ENCODE measurements at regions not wholly inside any gene's neighbourhood (a gene's known extent, or its start where the extent isn't known, plus 50 kb on each side); places are given as distances from the start of the nearest gene placed in this dataset.

DNA sequence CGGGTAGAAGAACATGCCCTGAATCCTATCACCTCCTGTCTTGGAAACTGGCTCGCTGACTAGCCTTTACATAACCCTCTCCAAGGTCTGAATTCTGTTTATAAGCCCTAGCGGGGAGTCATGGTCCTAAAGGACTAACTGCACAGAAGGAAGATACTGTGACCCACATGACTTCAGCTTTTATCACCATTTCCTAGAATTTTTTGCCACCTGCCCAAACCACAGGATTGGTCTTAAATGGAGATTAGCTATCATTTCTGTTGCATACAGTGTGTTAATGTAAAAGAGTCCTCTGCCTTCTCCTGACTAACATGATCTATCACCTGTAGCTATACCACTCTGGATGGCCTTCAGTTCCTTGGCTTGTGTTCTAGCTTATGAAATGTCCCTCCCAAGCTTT lies 319.2 kb downstream of the DUSP6 start:
- H3K4me3 ChIP-seq (ENCODE audit: low read length): no peak overlapping the region
- no peaks in the 10 kb centered on the region for H3K79me2 ChIP-seq (replicated peaks; ENCODE audit: insufficient read depth, low read length)
- no peaks in the 10 kb centered on the region for H3K9me3 ChIP-seq (ENCODE audit: low read length)
- H3K27me3 ChIP-seq (ENCODE audit: insufficient read depth, low read depth, low read length): no peaks in the 10 kb centered on the region
- H3K36me3 ChIP-seq (ENCODE audit: insufficient read depth, low read length): no peaks in the 10 kb centered on the region
- no peak overlapping the region for H3K9ac ChIP-seq (ENCODE audit: low read length)
- no peaks in the 10 kb centered on the region for H4K20me1 ChIP-seq (ENCODE audit: insufficient read depth)
- H3K27ac ChIP-seq (ENCODE audit: low read length): no peak overlapping the region
- H3K4me2 ChIP-seq (ENCODE audit: low read length): no peak overlapping the region
- H3K9me2 ChIP-seq (ENCODE audit: insufficient read depth, low read length): no peaks in the 10 kb centered on the region
- H3F3A ChIP-seq (ENCODE audit: insufficient read depth, low read length, poor library complexity, severe bottlenecking): no peaks in the 10 kb centered on the region
- H2AFZ ChIP-seq (ENCODE audit: low read depth, low read length): no peak overlapping the region
- TF ChIP-seq EP300 (conservative IDR thresholded peaks at IDR 0.05; ENCODE audit: poor library complexity, severe bottlenecking): no peak
- TF ChIP-seq EZH2 (IDR thresholded peaks at IDR 0.05; ENCODE audit: borderline replicate concordance, insufficient read depth, low read length, poor library complexity, severe bottlenecking): no peak
- no peak for TF ChIP-seq POLR2AphosphoS5 (IDR thresholded peaks at IDR 0.05)
- no peak for TF ChIP-seq CTCF (IDR thresholded peaks at IDR 0.05; ENCODE audit: poor library complexity, severe bottlenecking)
- no peak for TF ChIP-seq REST (IDR thresholded peaks at IDR 0.05; ENCODE audit: borderline replicate concordance)
- TF ChIP-seq RAD21 (conservative IDR thresholded peaks at IDR 0.05): no peak
- TF ChIP-seq TAF1 (IDR thresholded peaks at IDR 0.05; ENCODE audit: low read depth): no peak
- no peak for TF ChIP-seq SMC3 (conservative IDR thresholded peaks at IDR 0.05; ENCODE audit: poor library complexity)
- TF ChIP-seq MXI1 (conservative IDR thresholded peaks at IDR 0.05; ENCODE audit: poor library complexity, severe bottlenecking): no peak

DNA sequence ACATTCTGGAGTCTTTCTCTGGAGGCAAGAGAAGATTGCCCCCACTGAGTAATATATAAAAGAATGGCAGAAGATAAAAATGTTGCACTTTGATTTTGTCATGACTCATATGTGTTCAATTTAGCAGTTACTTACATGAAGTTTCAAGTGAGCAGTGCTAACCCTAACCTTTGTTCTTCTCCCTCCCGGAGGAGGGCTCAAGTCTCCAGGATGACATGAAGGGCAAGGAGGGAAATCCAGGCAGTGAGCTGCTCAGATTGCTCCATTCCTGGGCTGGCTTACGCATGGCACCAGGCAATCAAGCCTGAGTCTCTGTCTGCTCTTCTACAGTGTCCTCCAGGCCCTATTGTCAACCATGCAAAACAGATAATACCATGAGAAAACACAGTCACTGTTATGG lies 322.3 kb downstream of the DUSP6 start:
- no peaks in the 10 kb centered on the region for H3K27me3 ChIP-seq (ENCODE audit: insufficient read depth, low read depth, low read length)
- no peaks in the 10 kb centered on the region for H4K20me1 ChIP-seq (ENCODE audit: insufficient read depth)

More for the DNA sequence above, 322.3 kb downstream of the DUSP6 start:
- Histone ChIP-seq H3K4me3 (ENCODE audit: low read length) (no peak overlapping the region), H3K9me2 (ENCODE audit: insufficient read depth, low read length) (no peaks in the 10 kb centered on the region), H3K4me2 (ENCODE audit: low read length) (no peak overlapping the region), H3K36me3 (ENCODE audit: insufficient read depth, low read length) (no peaks in the 10 kb centered on the region), H3F3A (ENCODE audit: insufficient read depth, low read length, poor library complexity, severe bottlenecking) (no peaks in the 10 kb centered on the region), H2AFZ (ENCODE audit: low read depth, low read length) (no peak overlapping the region), H3K27ac (ENCODE audit: low read length) (no peak overlapping the region), H3K9me3 (ENCODE audit: low read length) (no peaks in the 10 kb centered on the region), H3K9ac (ENCODE audit: low read length) (no peak overlapping the region), H3K79me2 (replicated peaks; ENCODE audit: insufficient read depth, low read length) (no peaks in the 10 kb centered on the region)
- TF ChIP-seq EP300 (conservative IDR thresholded peaks at IDR 0.05; ENCODE audit: poor library complexity, severe bottlenecking) (no peak), TAF1 (IDR thresholded peaks at IDR 0.05; ENCODE audit: low read depth) (no peak), RAD21 (conservative IDR thresholded peaks at IDR 0.05) (no peak), EZH2 (IDR thresholded peaks at IDR 0.05; ENCODE audit: borderline replicate concordance, insufficient read depth, low read length, poor library complexity, severe bottlenecking) (no peak), CTCF (IDR thresholded peaks at IDR 0.05; ENCODE audit: poor library complexity, severe bottlenecking) (no peak), POLR2AphosphoS5 (IDR thresholded peaks at IDR 0.05) (no peak), REST (IDR thresholded peaks at IDR 0.05; ENCODE audit: borderline replicate concordance) (no peak), MXI1 (conservative IDR thresholded peaks at IDR 0.05; ENCODE audit: poor library complexity, severe bottlenecking) (no peak), SMC3 (conservative IDR thresholded peaks at IDR 0.05; ENCODE audit: poor library complexity) (no peak)
